Testis (tissue), 2 donors: ENCODE measurements at regions not wholly inside any gene's neighbourhood (a gene's known extent, or its start where the extent isn't known, plus 50 kb on each side); places are given as distances from the start of the nearest gene placed in this dataset.

Experiments
- DNase-seq: peaks from one replicate; pipeline ENCODE4 v3.0.0-alpha.2; 2019
- H3K27ac ChIP-seq, 2 donors: fragments of 200-600 bp; sonication (generic); one replicate each; pipeline ENCODE4 v1.5.1; 2019
- H3K27me3 ChIP-seq: fragments of 200-600 bp; sonication (generic); one replicate; pipeline ENCODE4 v1.5.1; 2019
- H3K36me3 ChIP-seq: fragments of 200-600 bp; sonication (generic); one replicate; pipeline ENCODE4 v1.5.1; 2017; ENCODE audit warnings: low read depth; ENCODE audit errors: missing control alignments
- H3K4me1 ChIP-seq: fragments of 200-600 bp; sonication (generic); one replicate; pipeline ENCODE4 v1.5.1; 2019
- H3K4me3 ChIP-seq, 2 donors: fragments of 200-600 bp; sonication (generic); one replicate each; pipeline ENCODE4 v1.5.1; 2017 to 2019
- H3K9me3 ChIP-seq: fragments of 200-600 bp; sonication (generic); one replicate; pipeline ENCODE4 v1.5.1; 2017
- CTCF ChIP-seq, 3 experiments: fragments of 450-650 bp in 2 of 3; fragments of 200-600 bp in 1 of 3; sonication (generic) in 1 of 3; IDR thresholded peaks; one replicate each; pipeline ENCODE4 v1.5.1; 2016 to 2019; ENCODE audit warnings: antibody characterized with exemption in 3 of 3, mild to moderate bottlenecking in 2 of 3, moderate library complexity in 1 of 3
- POLR2A ChIP-seq: fragments of 450-650 bp; IDR thresholded peaks from one replicate; pipeline ENCODE4 v1.6.1; 2017; ENCODE audit warnings: antibody characterized with exemption, mild to moderate bottlenecking, moderate library complexity
- WGBS, 2 donors: methylation state at CpG; one replicate each; pipeline ENCODE4 v1.1.5; 2018; 5-methylcytosine and 5-hydroxymethylcytosine counted together
- intact Hi-C: fragments of 100-400 bp; cut with DNase I; formaldehyde crosslinking; loops from one replicate; pipeline ENCODE4 v1.15.1; 2023; ENCODE audit warnings: low total_unique reads

GRCh38 chr10:84571146-84571545 is 242.8 kb downstream of the CCSER2 start:
- WGBS, 2 donors, result 81 to 88% methylated on average over 3 to 21 of the region's 22 CpGs
- H3K27me3 ChIP-seq, result no peaks in the 10 kb centered on the region
- no peak overlapping the region for H3K4me3 ChIP-seq
- TF ChIP-seq CTCF (IDR thresholded peaks at IDR 0.05) (no peak), POLR2A (no peak)
- no peak overlapping the region for H3K27ac ChIP-seq
- intact Hi-C loops, result no loop called here
- H3K4me1 ChIP-seq, result no peaks in the 10 kb centered on the region
- H3K36me3 ChIP-seq, result no peaks in the 10 kb centered on the region
- H3K9me3 ChIP-seq, result no peaks in the 10 kb centered on the region
- no peak for DNase-seq

- Histone ChIP-seq H3K9me3 (no peaks in the 10 kb centered on the region), H3K4me3 (no peak overlapping the region), H3K27ac (no peak overlapping the region), H3K27me3 (no peaks in the 10 kb centered on the region), H3K4me1 (no peaks in the 10 kb centered on the region), H3K36me3 (no peaks in the 10 kb centered on the region)
- WGBS, 2 donors, result 81 to 89% methylated on average over 1 of the region's 1 CpG
- intact Hi-C loops, result no loop called here
- no peak for DNase-seq
- TF ChIP-seq POLR2A (no peak), CTCF (IDR thresholded peaks at IDR 0.05) (no peak)
These were observed 245.7 kb downstream of the CCSER2 start for GRCh38 chr10:84574102-84574501.

- TF ChIP-seq POLR2A, result no peak
- TF ChIP-seq CTCF (IDR thresholded peaks at IDR 0.05), result no peak
These were observed 253.6 kb downstream of the CCSER2 start for GRCh38 chr10:84581976-84582375.

GRCh38 chr10:84583501-84583900 is 255.1 kb downstream of the CCSER2 start:
- Histone ChIP-seq H3K9me3 (no peaks in the 10 kb centered on the region), H3K36me3 (no peaks in the 10 kb centered on the region), H3K27me3 (no peaks in the 10 kb centered on the region), H3K27ac (no peak overlapping the region), H3K4me1 (no peaks in the 10 kb centered on the region), H3K4me3 (no peak overlapping the region)
- TF ChIP-seq CTCF (IDR thresholded peaks at IDR 0.05) (no peak), POLR2A (no peak)
- 36 to 42% methylated on average over 5 of the region's 5 CpGs for whole genome bisulfite sequencing, 2 donors
- no peak for DNase-seq
- intact Hi-C loops, result no loop called here

More at GRCh38 chr10:84581976-84582375, 253.6 kb downstream of the CCSER2 start:
- no peak overlapping the region for H3K4me3 ChIP-seq
- intact Hi-C loops, result no loop called here
- no peaks in the 10 kb centered on the region for H3K27me3 ChIP-seq
- 84% methylated on average over 6 of the region's 6 CpGs for WGBS, 2 donors
- no peaks in the 10 kb centered on the region for H3K36me3 ChIP-seq
- H3K4me1 ChIP-seq, result no peaks in the 10 kb centered on the region
- H3K27ac ChIP-seq, result no peak overlapping the region
- H3K9me3 ChIP-seq, result no peaks in the 10 kb centered on the region
- no peak for DNase-seq

GRCh38 chr10:84587789-84588188 is 259.4 kb downstream of the CCSER2 start:
- Histone ChIP-seq H3K27me3 (no peaks in the 10 kb centered on the region), H3K9me3 (no peaks in the 10 kb centered on the region), H3K4me1 (peaks cover 11% of the 10 kb centered on the region), H3K4me3 (no peak overlapping the region), H3K36me3 (no peaks in the 10 kb centered on the region), H3K27ac (no peak overlapping the region)
- DNase-seq, result no peak
- intact Hi-C loops, result no loop called here
- TF ChIP-seq POLR2A (no peak), CTCF (IDR thresholded peaks at IDR 0.05) (no peak)
